ENCODE measurements at regions not wholly inside any gene's neighbourhood (a gene's known extent, or its start where the extent isn't known, plus 50 kb on each side); places are given as distances from the start of the nearest gene placed in this dataset.

- H3K14ac ChIP-seq (ENCODE audit: insufficient read length), result no peak overlapping the region
- H3K4me1 ChIP-seq (replicated peaks in 1 of 4; ENCODE audit: control insufficient read depth in 3 of 4, insufficient read depth in 4 of 4, low read length in 3 of 4), result peaks cover 0 to 2% (median 0%) of the 10 kb centered on the region in 4 experiments; a peak in 2 of 7 replicates
- CTCF ChIA-PET (ENCODE audit: partially characterized antibody), result interaction anchor here (1.0 to 2.9 kb wide), 2 partner anchors 14 to 291 kb away, joined by 3 to 10 read pairs; no protein-coding TSS in a partner anchor
- DNase-seq (ENCODE audit: low read depth in 1 of 2, low spot score in 2 of 2) (no peak), FAIRE-seq (no peak)
- H2AK5ac ChIP-seq (ENCODE audit: low read depth, low read length), result no peak overlapping the region
- no peaks in the 10 kb centered on the region for H3K79me2 ChIP-seq (ENCODE audit: control insufficient read depth in 1 of 2, insufficient read depth in 2 of 2, low read length in 2 of 2)
- H4K20me1 ChIP-seq (replicated peaks in 1 of 2; ENCODE audit: control insufficient read depth in 1 of 2, insufficient read depth in 2 of 2, low read length in 2 of 2), result no peaks in the 10 kb centered on the region
- no peak overlapping the region for H2AFZ ChIP-seq (ENCODE audit: low read length)
- POLR2A ChIA-PET (ENCODE audit: partially characterized antibody), result no interaction called here
- no peak overlapping the region for H4K5ac ChIP-seq (ENCODE audit: insufficient read length, low read depth, low read length)
- H3K4ac ChIP-seq (replicated peaks; ENCODE audit: insufficient read length, low read depth, low read length), result no peak overlapping the region
- H3K23ac ChIP-seq (ENCODE audit: insufficient read length), result no peak overlapping the region
- no peaks in the 10 kb centered on the region for H3K27me3 ChIP-seq (replicated peaks in 1 of 4; ENCODE audit: control insufficient read depth in 3 of 4, extremely low read depth in 1 of 4, insufficient read depth in 3 of 4, low read length in 3 of 4)
- no peak overlapping the region for H2BK15ac ChIP-seq (ENCODE audit: low read length)
- H3K79me1 ChIP-seq (ENCODE audit: low read depth, low read length), result no peaks in the 10 kb centered on the region
- H3K4me3 ChIP-seq (ENCODE audit: extremely low read depth in 1 of 4, insufficient read depth in 2 of 4, low read depth in 3 of 4, low read length in 4 of 4), result no peak overlapping the region
- H3K27ac ChIP-seq (ENCODE audit: low read depth, low read length), result no peak overlapping the region
- H3K23me2 ChIP-seq (ENCODE audit: low read depth, low read length), result no peaks in the 10 kb centered on the region; the same call in 1 of the 2 replicates
- no peak overlapping the region for H4K8ac ChIP-seq (ENCODE audit: extremely low read depth, insufficient read depth, low read length)
- no peak overlapping the region for H3K9ac ChIP-seq (replicated peaks in 1 of 4; ENCODE audit: extremely low read depth in 1 of 4, low read depth in 3 of 4, low read length in 3 of 4)
- no peak overlapping the region for H3K18ac ChIP-seq (ENCODE audit: extremely low read depth, low read length)
- no peak overlapping the region for H3K56ac ChIP-seq (replicated peaks; ENCODE audit: insufficient read length, low read depth, low read length)
- H2BK120ac ChIP-seq (replicated peaks; ENCODE audit: low read depth, low read length), result no peak overlapping the region
- 83% methylated on average over 1 of the region's 1 CpG; no CpG with 5 or more reads in 1 of the 2 experiments for WGBS, 2 experiments (ENCODE audit: extremely low coverage in 1 of 2, insufficient coverage in 1 of 2, insufficient read length in 1 of 2, insufficient replicate concordance in 2 of 2, low coverage in 1 of 2, low lambda C conversion rate in 2 of 2, missing lambda C conversion rate in 1 of 2)
- no peak overlapping the region for H4K91ac ChIP-seq (replicated peaks; ENCODE audit: insufficient read length, low read length)
- H3K4me2 ChIP-seq (ENCODE audit: insufficient read depth in 1 of 2, low read depth in 2 of 2, low read length in 2 of 2), result no peak overlapping the region
- H2BK12ac ChIP-seq (ENCODE audit: low read depth, low read length), result no peak overlapping the region
- no peak overlapping the region for H2BK20ac ChIP-seq (ENCODE audit: low read length)
- no peaks in the 10 kb centered on the region for H3K9me3 ChIP-seq (ENCODE audit: insufficient read depth in 2 of 2, low read depth in 1 of 2, low read length in 1 of 2)
- H3K36me3 ChIP-seq (ENCODE audit: control insufficient read depth in 2 of 4, insufficient read depth in 4 of 4, low read length in 3 of 4), result no peaks in the 10 kb centered on the region
- no peak overlapping the region for H2BK5ac ChIP-seq (ENCODE audit: low read depth, low read length)
- no peak for TF ChIP-seq RXRA (IDR thresholded peaks at IDR 0.05; ENCODE audit: insufficient read depth, low read depth, low read length)
- no peak for TF ChIP-seq CEBPB (IDR thresholded peaks at IDR 0.05; ENCODE audit: low read depth, low read length)
- TF ChIP-seq MAFK (IDR thresholded peaks at IDR 0.05; ENCODE audit: low read depth, low read length), result no peak
- no peak for TF ChIP-seq SRF (IDR thresholded peaks at IDR 0.05; ENCODE audit: low read depth, low read length)
- TF ChIP-seq FOSL1 (IDR thresholded peaks at IDR 0.05; ENCODE audit: insufficient read depth, low read depth, low read length), result no peak
- TF ChIP-seq ATF2 (IDR thresholded peaks at IDR 0.05; ENCODE audit: low read length), result no peak
- TF ChIP-seq NRF1 (IDR thresholded peaks at IDR 0.05; ENCODE audit: low read depth, low read length), result no peak
- no peak for TF ChIP-seq POLR2AphosphoS5 (IDR thresholded peaks at IDR 0.05; ENCODE audit: low read depth, low read length)
- TF ChIP-seq BRCA1 (IDR thresholded peaks at IDR 0.05; ENCODE audit: low read depth, low read length), result no peak
- TF ChIP-seq RNF2 (IDR thresholded peaks at IDR 0.05; ENCODE audit: borderline replicate concordance, low read depth, low read length, missing control alignments, poor library complexity, severe bottlenecking), result no peak
- TF ChIP-seq GTF2F1 (IDR thresholded peaks at IDR 0.05; ENCODE audit: borderline replicate concordance, low read depth, low read length), result no peak
- no peak for TF ChIP-seq CHD2 (IDR thresholded peaks at IDR 0.05; ENCODE audit: low read length)
Measured at GRCh38 chr13:53137779-53138178, 109.2 kb downstream of the OLFM4 start.
